ENCODE measurements at regions not wholly inside any gene's neighbourhood (a gene's known extent, or its start where the extent isn't known, plus 50 kb on each side); places are given as distances from the start of the nearest gene placed in this dataset.

DNA sequence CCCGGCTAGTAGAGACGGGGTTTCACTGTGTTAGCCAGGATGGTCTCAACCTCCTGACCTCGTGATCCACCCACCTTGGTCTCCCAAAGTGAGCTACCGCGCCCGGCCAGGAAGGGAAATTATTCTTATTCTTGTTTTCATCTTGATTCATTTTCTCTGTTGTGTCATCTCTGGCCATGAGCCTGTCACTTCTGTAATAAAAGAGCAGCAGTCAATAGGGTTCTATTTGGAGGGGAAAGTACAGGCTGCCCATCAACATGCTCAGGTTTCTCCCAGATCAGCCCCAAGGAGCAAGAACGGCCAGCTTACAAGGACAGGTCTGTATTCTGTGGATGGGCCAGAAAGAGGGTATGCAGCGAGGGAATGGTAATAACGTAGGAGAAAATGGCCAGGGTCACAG lies 345.0 kb downstream of the PREX1 start (continued):
- TF ChIP-seq, protein P1, sequence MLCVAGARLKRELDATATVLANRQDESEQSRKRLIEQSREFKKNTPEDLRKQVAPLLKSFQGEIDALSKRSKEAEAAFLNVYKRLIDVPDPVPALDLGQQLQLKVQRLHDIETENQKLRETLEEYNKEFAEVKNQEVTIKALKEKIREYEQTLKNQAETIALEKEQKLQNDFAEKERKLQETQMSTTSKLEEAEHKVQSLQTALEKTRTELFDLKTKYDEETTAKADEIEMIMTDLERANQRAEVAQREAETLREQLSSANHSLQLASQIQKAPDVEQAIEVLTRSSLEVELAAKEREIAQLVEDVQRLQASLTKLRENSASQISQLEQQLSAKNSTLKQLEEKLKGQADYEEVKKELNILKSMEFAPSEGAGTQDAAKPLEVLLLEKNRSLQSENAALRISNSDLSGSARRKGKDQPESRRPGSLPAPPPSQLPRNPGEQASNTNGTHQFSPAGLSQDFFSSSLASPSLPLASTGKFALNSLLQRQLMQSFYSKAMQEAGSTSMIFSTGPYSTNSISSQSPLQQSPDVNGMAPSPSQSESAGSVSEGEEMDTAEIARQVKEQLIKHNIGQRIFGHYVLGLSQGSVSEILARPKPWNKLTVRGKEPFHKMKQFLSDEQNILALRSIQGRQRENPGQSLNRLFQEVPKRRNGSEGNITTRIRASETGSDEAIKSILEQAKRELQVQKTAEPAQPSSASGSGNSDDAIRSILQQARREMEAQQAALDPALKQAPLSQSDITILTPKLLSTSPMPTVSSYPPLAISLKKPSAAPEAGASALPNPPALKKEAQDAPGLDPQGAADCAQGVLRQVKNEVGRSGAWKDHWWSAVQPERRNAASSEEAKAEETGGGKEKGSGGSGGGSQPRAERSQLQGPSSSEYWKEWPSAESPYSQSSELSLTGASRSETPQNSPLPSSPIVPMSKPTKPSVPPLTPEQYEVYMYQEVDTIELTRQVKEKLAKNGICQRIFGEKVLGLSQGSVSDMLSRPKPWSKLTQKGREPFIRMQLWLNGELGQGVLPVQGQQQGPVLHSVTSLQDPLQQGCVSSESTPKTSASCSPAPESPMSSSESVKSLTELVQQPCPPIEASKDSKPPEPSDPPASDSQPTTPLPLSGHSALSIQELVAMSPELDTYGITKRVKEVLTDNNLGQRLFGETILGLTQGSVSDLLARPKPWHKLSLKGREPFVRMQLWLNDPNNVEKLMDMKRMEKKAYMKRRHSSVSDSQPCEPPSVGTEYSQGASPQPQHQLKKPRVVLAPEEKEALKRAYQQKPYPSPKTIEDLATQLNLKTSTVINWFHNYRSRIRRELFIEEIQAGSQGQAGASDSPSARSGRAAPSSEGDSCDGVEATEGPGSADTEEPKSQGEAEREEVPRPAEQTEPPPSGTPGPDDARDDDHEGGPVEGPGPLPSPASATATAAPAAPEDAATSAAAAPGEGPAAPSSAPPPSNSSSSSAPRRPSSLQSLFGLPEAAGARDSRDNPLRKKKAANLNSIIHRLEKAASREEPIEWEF (IDR thresholded peaks at IDR 0.05; ENCODE audit: insufficient replicate concordance, low read depth, low read length) = no peak
- TF ChIP-seq PML (IDR thresholded peaks at IDR 0.05; ENCODE audit: low read length) (no peak), ZNF217 (IDR thresholded peaks at IDR 0.05) (no peak), SMARCA5 (IDR thresholded peaks at IDR 0.05) (no peak), RBBP5 (conservative IDR thresholded peaks at IDR 0.05) (no peak), TAF1 (IDR thresholded peaks at IDR 0.05; ENCODE audit: borderline replicate concordance, low read depth, low read length) (no peak), ZNF592 (IDR thresholded peaks at IDR 0.05) (no peak), GATAD2B (conservative IDR thresholded peaks at IDR 0.05; ENCODE audit: low read depth) (no peak), BMI1 (IDR thresholded peaks at IDR 0.05; ENCODE audit: borderline replicate concordance) (no peak), ZZZ3 (IDR thresholded peaks at IDR 0.05; ENCODE audit: control insufficient read depth, insufficient read length, low read depth) (no peak), BRCA1 (IDR thresholded peaks at IDR 0.05; ENCODE audit: low read depth, low read length) (no peak), JUND (IDR thresholded peaks at IDR 0.05; ENCODE audit: low read depth, low read length) (no peak), SREBF2 (IDR thresholded peaks at IDR 0.05; ENCODE audit: low read length) (no peak), MTA2 (IDR thresholded peaks at IDR 0.05; ENCODE audit: low read depth) (no peak), NBN (IDR thresholded peaks at IDR 0.05) (no peak), REST (IDR thresholded peaks at IDR 0.05; ENCODE audit: low read depth, low read length) (no peak), RELA (IDR thresholded peaks at IDR 0.05; ENCODE audit: borderline replicate concordance, partially characterized antibody) (peak; percentile 36), ZBTB33 (IDR thresholded peaks at IDR 0.05) (no peak), LARP7 (IDR thresholded peaks at IDR 0.05) (no peak)
